ENCODE measurements at regions not wholly inside any gene's neighbourhood (a gene's known extent, or its start where the extent isn't known, plus 50 kb on each side); places are given as distances from the start of the nearest gene placed in this dataset.

GRCh38 chr14:21965042-21965441 is 291.4 kb upstream of the OR4E1 start:
- intact Hi-C loops (cut with micrococcal nuclease): loop anchor here (1.0 kb wide), 1 partner anchor 47 kb away; no protein-coding TSS in a partner anchor

GRCh38 chr14:21964180-21964579 is 290.6 kb upstream of the OR4E1 start:
- intact Hi-C loops (cut with micrococcal nuclease): no loop called here

GRCh38 chr14:21960636-21961035 is 287.0 kb upstream of the OR4E1 start:
- intact Hi-C loops (cut with micrococcal nuclease): no loop called here

GRCh38 chr14:21941885-21942284 is 268.3 kb upstream of the OR4E1 start:
- intact Hi-C loops (cut with micrococcal nuclease): loop anchor here (1.0 to 5.0 kb wide), 4 partner anchors 18 to 628 kb away; no protein-coding TSS in a partner anchor

GRCh38 chr14:21940887-21941856 is 267.6 kb upstream of the OR4E1 start:
- intact Hi-C loops (cut with micrococcal nuclease): loop anchor here (1.0 to 5.0 kb wide), 4 partner anchors 17 to 629 kb away; no protein-coding TSS in a partner anchor

GRCh38 chr14:21939836-21940235 is 266.2 kb upstream of the OR4E1 start:
- intact Hi-C loops (cut with micrococcal nuclease): loop anchor here (5.0 kb wide), 1 partner anchor 37 kb away; no protein-coding TSS in a partner anchor

- intact Hi-C loops (cut with micrococcal nuclease): no loop called here
Measured at GRCh38 chr14:21937996-21938395, 264.4 kb upstream of the OR4E1 start.

GRCh38 chr14:21933681-21934080 is 260.1 kb upstream of the OR4E1 start:
- intact Hi-C loops (cut with micrococcal nuclease): loop anchor here (1.0 kb wide), 1 partner anchor 15 kb away; no protein-coding TSS in a partner anchor

- intact Hi-C loops (cut with micrococcal nuclease): loop anchor here (1.0 kb wide), 2 partner anchors 11 to 17 kb away; no protein-coding TSS in a partner anchor
Measured at GRCh38 chr14:21924479-21924878, 250.9 kb upstream of the OR4E1 start.

- intact Hi-C loops (cut with micrococcal nuclease): loop anchor here (1.0 kb wide), 2 partner anchors 11 to 17 kb away; no protein-coding TSS in a partner anchor
Measured at GRCh38 chr14:21923820-21924219, 250.2 kb upstream of the OR4E1 start.

GRCh38 chr14:21921453-21921852 is 247.8 kb upstream of the OR4E1 start:
- intact Hi-C loops (cut with micrococcal nuclease): no loop called here

- intact Hi-C loops (cut with micrococcal nuclease): loop anchor here (1.0 to 10.0 kb wide), 15 partner anchors 15 to 1137 kb away; partner anchors contain the start of genes AJUBA, CDH24 and OXA1L
Measured at GRCh38 chr14:21917699-21918436, 244.2 kb upstream of the OR4E1 start.

- intact Hi-C loops (cut with micrococcal nuclease): loop anchor here (5.0 to 10.0 kb wide), 7 partner anchors 76 to 1139 kb away; partner anchors contain the start of genes AJUBA, CDH24 and OXA1L
Measured at GRCh38 chr14:21915826-21916225, 242.2 kb upstream of the OR4E1 start.

- intact Hi-C loops (cut with micrococcal nuclease): loop anchor here (1.0 to 10.0 kb wide), 6 partner anchors 11 to 1141 kb away; partner anchors contain the start of gene CDH24
Measured at GRCh38 chr14:21913759-21914158, 240.1 kb upstream of the OR4E1 start.

GRCh38 chr14:21912367-21912766 is 238.7 kb upstream of the OR4E1 start:
- intact Hi-C loops (cut with micrococcal nuclease): loop anchor here (10.0 kb wide), 2 partner anchors 742 to 1142 kb away; partner anchors contain the start of gene CDH24

- intact Hi-C loops (cut with micrococcal nuclease): loop anchor here (10.0 kb wide), 2 partner anchors 743 to 1143 kb away; partner anchors contain the start of gene CDH24
Measured at GRCh38 chr14:21911877-21912276, 238.3 kb upstream of the OR4E1 start.

GRCh38 chr14:21910260-21910659 is 236.6 kb upstream of the OR4E1 start:
- intact Hi-C loops (cut with micrococcal nuclease): loop anchor here (10.0 kb wide), 2 partner anchors 745 to 1145 kb away; partner anchors contain the start of gene CDH24

GRCh38 chr14:21902561-21903181 is 229.1 kb upstream of the OR4E1 start:
- intact Hi-C loops (cut with micrococcal nuclease): loop anchor here (1.0 kb wide), 1 partner anchor 34 kb away; no protein-coding TSS in a partner anchor

- intact Hi-C loops (cut with micrococcal nuclease): loop anchor here (1.0 to 2.0 kb wide), 3 partner anchors 18 to 675 kb away; no protein-coding TSS in a partner anchor
Measured at GRCh38 chr14:21894898-21895194, 221.2 kb upstream of the OR4E1 start.

All from T-helper 1 cell treated with Interleukin-12 subunit alpha and Interleukin-12 subunit beta and Interleukin-4 antibody, amounts not matched to agents 30 ng/mL and 1 ng/mL, for 36 hours (primary cell).